GM12878 (cell line): ENCODE measurements at regions not wholly inside any gene's neighbourhood (a gene's known extent, or its start where the extent isn't known, plus 50 kb on each side); places are given as distances from the start of the nearest gene placed in this dataset.

Experiments
- ATAC-seq: fragments of 200-7000 bp; cut with Tn5 transposase; 3 replicates; pipeline ENCODE4 v1.9.1; 2020; ENCODE audit warnings: mild to moderate bottlenecking, moderate library complexity
- BruUV-seq: library from RNA; stranded (reverse); fragments of 400-500 nt; replicated peaks from 2 replicates; lab custom pipeline; 2021; lab: Mats Ljungman, UMichigan
- CTCF ChIA-PET: fragments of 300-600 bp; sonication (Branson Sonifier 250); formaldehyde crosslinking; extraction: SDS; loops from one replicate; lab custom pipeline; 2021; ENCODE audit warnings: inconsistent platforms; lab: Yijun Ruan, JAX
- POLR2A ChIA-PET: fragments of 350-600 bp; formaldehyde crosslinking; extraction: SDS; loops from one replicate; lab custom pipeline; 2021; ENCODE audit warnings: inconsistent platforms; lab: Charles Lee
- RAD21 ChIA-PET: fragments of 300-600 bp; sonication (Branson Sonifier 250); formaldehyde crosslinking; loops from one replicate; lab custom pipeline; 2023; ENCODE audit warnings: antibody characterized with exemption; ENCODE audit not compliant: unreplicated experiment; lab: Charles Lee
- SMC1A ChIA-PET: fragments of 300-600 bp; sonication (Branson Sonifier 250); formaldehyde crosslinking; loops from one replicate; lab custom pipeline; 2023; ENCODE audit not compliant: unreplicated experiment, uncharacterized antibody; lab: Charles Lee
- DNase-seq: peaks from one replicate; pipeline ENCODE4 v3.0.0-alpha.2; 2011; ENCODE audit warnings: low read depth, low spot score
- FAIRE-seq: peaks from 3 replicates; lab custom pipeline; 2011; peaks lifted over from hg19 to GRCh38; lab: Jason Lieb, UNC
- H2AFZ ChIP-seq: 2 replicates; pipeline ENCODE4 v1.6.0; 2011; ENCODE audit warnings: low read depth, low read length, control low read depth; ENCODE audit not compliant: control insufficient read depth
- H3K27ac ChIP-seq: 2 replicates; pipeline ENCODE4 v1.5.1; 2011; ENCODE audit warnings: control low read depth; ENCODE audit not compliant: control insufficient read depth, insufficient read depth
- H3K27me3 ChIP-seq, 2 experiments: replicated peaks in 1 of 2; 2 replicates each; pipeline versions ENCODE4 v1.6.0 to v1.6.1; 2011; ENCODE audit warnings: low read length in 1 of 2; ENCODE audit not compliant: control insufficient read depth in 2 of 2, insufficient read depth in 2 of 2
- H3K36me3 ChIP-seq, 2 experiments: 2 replicates each; pipeline ENCODE4 v1.5.1; 2011; ENCODE audit warnings: low read length in 1 of 2; ENCODE audit not compliant: control insufficient read depth in 2 of 2, insufficient read depth in 2 of 2
- H3K4me1 ChIP-seq: 2 replicates; pipeline ENCODE4 v1.6.1; 2011; ENCODE audit warnings: mild to moderate bottlenecking, low read length, moderate library complexity, mixed read lengths; ENCODE audit not compliant: control insufficient read depth, insufficient read depth
- H3K4me2 ChIP-seq: 2 replicates; pipeline ENCODE4 v1.6.0; 2011; ENCODE audit warnings: control low read depth; ENCODE audit not compliant: control insufficient read depth, insufficient read depth
- H3K4me3 ChIP-seq: fragments of 200-600 bp; sonication (generic); 2 replicates; pipeline ENCODE4 v1.5.1; 2016
- H3K79me2 ChIP-seq: 2 replicates; pipeline ENCODE4 v1.6.0; 2011; ENCODE audit warnings: low read length; ENCODE audit not compliant: control insufficient read depth, insufficient read depth
- H3K9ac ChIP-seq: 2 replicates; pipeline ENCODE4 v1.8.0; 2011; ENCODE audit warnings: low read length, control low read depth, mixed read lengths; ENCODE audit not compliant: control insufficient read depth, insufficient read depth
- H3K9me3 ChIP-seq: replicated peaks from 3 replicates; pipeline ENCODE4 v1.5.1; 2011; ENCODE audit warnings: mild to moderate bottlenecking, low read length; ENCODE audit not compliant: control insufficient read depth, insufficient read depth
- H4K20me1 ChIP-seq: 2 replicates; pipeline ENCODE4 v1.6.0; 2011; ENCODE audit not compliant: control insufficient read depth, insufficient read depth
- BCL3 ChIP-seq: IDR thresholded peaks from 2 replicates; pipeline ENCODE4 v1.6.1; 2011; ENCODE audit warnings: borderline replicate concordance, low read depth, mild to moderate bottlenecking, moderate library complexity, low read length; ENCODE audit not compliant: insufficient read depth, poor library complexity, severe bottlenecking
- BMI1 ChIP-seq: fragments of 450-650 bp; IDR thresholded peaks from 2 replicates; pipeline ENCODE4 v1.6.1; 2016; ENCODE audit warnings: mild to moderate bottlenecking, moderate library complexity, borderline replicate concordance
- BRCA1 ChIP-seq: IDR thresholded peaks from 2 replicates; pipeline ENCODE4 v1.6.1; 2011; ENCODE audit warnings: low read depth, low read length, improper control_type of control experiment
- CBX5 ChIP-seq: sonication (generic); IDR thresholded peaks from 2 replicates; pipeline ENCODE4 v1.6.1; 2016; ENCODE audit warnings: low read depth, moderate library complexity, mild to moderate bottlenecking, inconsistent platforms
- NBN ChIP-seq: fragments of 450-650 bp; IDR thresholded peaks from 2 replicates; pipeline ENCODE4 v1.6.1; 2016
- PML ChIP-seq: IDR thresholded peaks from 2 replicates; pipeline ENCODE4 v1.6.1; 2012; ENCODE audit warnings: low read length, inconsistent platforms
- RAD51 ChIP-seq: fragments of 450-650 bp; IDR thresholded peaks from 2 replicates; pipeline ENCODE4 v1.6.1; 2016; ENCODE audit warnings: moderate library complexity, mild to moderate bottlenecking, inconsistent platforms
- STAT1 ChIP-seq: fragments of 450-650 bp; conservative IDR thresholded peaks from 2 replicates; pipeline ENCODE4 v1.6.1; 2014; ENCODE audit warnings: antibody characterized with exemption, mild to moderate bottlenecking
- YBX1 ChIP-seq: fragments of 450-650 bp; IDR thresholded peaks from 2 replicates; pipeline ENCODE4 v1.6.1; 2016; ENCODE audit warnings: antibody characterized with exemption
- ZNF384 ChIP-seq: IDR thresholded peaks from 2 replicates; pipeline ENCODE4 v1.6.1; 2012; ENCODE audit warnings: low read depth, mild to moderate bottlenecking, low read length, improper control_type of control experiment, borderline replicate concordance
- WGBS: methylation state at CpG from one replicate; pipeline ENCODE4 v1.1.6; 2016; ENCODE audit warnings: low lambda C conversion rate; ENCODE audit not compliant: insufficient replicate concordance, insufficient coverage; ENCODE audit errors: missing lambda C conversion rate; 5-methylcytosine and 5-hydroxymethylcytosine counted together
- in situ Hi-C: fragments of 300-500 bp; cut with MboI; formaldehyde crosslinking; loops from 9 replicates; pipeline ENCODE4 v1.14.3; 2018; ENCODE audit warnings: mixed read lengths
- intact Hi-C: fragments of 100-400 bp; cut with micrococcal nuclease; formaldehyde crosslinking; loops from one replicate; pipeline ENCODE4 v1.14.2; 2022; ENCODE audit not compliant: unreplicated experiment

GRCh38 chr15:66620341-66620740 is 54.5 kb upstream of the LCTL start:
- ChIA-PET POLR2A (no interaction called here), RAD21 (no interaction called here), SMC1A (interaction anchor here (1.7 kb wide), 1 partner anchor 94 kb away, joined by 3 read pairs; no protein-coding TSS in a partner anchor), CTCF (interaction anchor here (0.6 to 2.5 kb wide), 6 partner anchors 154 to 657 kb away, joined by 3 to 44 read pairs (median 6); no protein-coding TSS in a partner anchor)
- Histone ChIP-seq H3K9ac (no peak overlapping the region), H4K20me1 (no peaks in the 10 kb centered on the region), H3K9me3 (no peaks in the 10 kb centered on the region), H2AFZ (no peak overlapping the region), H3K27ac (no peak overlapping the region), H3K36me3 (no peaks in the 10 kb centered on the region), H3K79me2 (no peaks in the 10 kb centered on the region), H3K27me3 (peaks cover 0 to 6% of the 10 kb centered on the region in 2 experiments; a peak in 2 of 4 replicates), H3K4me1 (peaks cover 3% of the 10 kb centered on the region; the same call in 1 of the 2 replicates), H3K4me3 (no peak overlapping the region), H3K4me2 (no peak overlapping the region)
- ATAC-seq: no peak
- in situ Hi-C loops: loop anchor here (25.0 kb wide), 1 partner anchor 142 kb away; no protein-coding TSS in a partner anchor
- TF ChIP-seq ZNF384 (no peak), BCL3 (no peak), BRCA1 (no peak), STAT1 (no peak), RAD51 (no peak), CBX5 (no peak), NBN (no peak), YBX1 (no peak), PML (no peak), BMI1 (no peak)
- 31% methylated on average over 3 of the region's 3 CpGs for WGBS
- DNase-seq: no peak
- intact Hi-C loops: no loop called here
- FAIRE-seq: no peak
- BruUV-seq: no TSS peak
